ENCODE measurements at regions not wholly inside any gene's neighbourhood (a gene's known extent, or its start where the extent isn't known, plus 50 kb on each side); places are given as distances from the start of the nearest gene placed in this dataset.
"Not testable (repeated sequence)": the region's sequence is repeated elsewhere in the genome, so short reads cannot be mapped to it uniquely, and the experiment has no call there.

GRCh38 chr5:143619040-143619439 is 192.9 kb upstream of the HMHB1 start:
- DNase-seq, result no peak

- DNase-seq, result no peak
Measured at GRCh38 chr5:143618141-143618540, 193.8 kb upstream of the HMHB1 start.

GRCh38 chr5:143614831-143615230 is 197.1 kb upstream of the HMHB1 start:
- DNase-seq, result no peak

GRCh38 chr5:143613329-143613728 is 198.6 kb upstream of the HMHB1 start:
- no peak for DNase-seq

GRCh38 chr5:143610946-143611345 is 201.0 kb upstream of the HMHB1 start:
- no peak for DNase-seq

- DNase-seq, result no peak
Measured at GRCh38 chr5:143606043-143606752, 202.7 kb upstream of the NR3C1 start.

- no peak for DNase-seq
Measured at GRCh38 chr5:143605403-143606005, 202.0 kb upstream of the NR3C1 start.

- no peak for DNase-seq
Measured at GRCh38 chr5:143601917-143602333, 198.4 kb upstream of the NR3C1 start.

- no peak for DNase-seq
Measured at GRCh38 chr5:143601357-143601756, 197.9 kb upstream of the NR3C1 start.

GRCh38 chr5:143600396-143601075 is 197.1 kb upstream of the NR3C1 start:
- no peak for DNase-seq

- no peak for DNase-seq
Measured at GRCh38 chr5:143599474-143599873, 196.0 kb upstream of the NR3C1 start.

- no peak for DNase-seq
Measured at GRCh38 chr5:143596824-143597223, 193.3 kb upstream of the NR3C1 start.

- DNase-seq, result no peak
Measured at GRCh38 chr5:143594902-143595818, 191.7 kb upstream of the NR3C1 start.

GRCh38 chr5:143593723-143594122 is 190.2 kb upstream of the NR3C1 start:
- DNase-seq, result no peak

- no peak for DNase-seq
Measured at GRCh38 chr5:143592648-143593047, 189.2 kb upstream of the NR3C1 start.

- no peak for DNase-seq
Measured at GRCh38 chr5:143588933-143589662, 185.6 kb upstream of the NR3C1 start.

GRCh38 chr5:143588121-143588520 is 184.6 kb upstream of the NR3C1 start:
- DNase-seq, result not testable (repeated sequence)

GRCh38 chr5:143586781-143587362 is 183.4 kb upstream of the NR3C1 start:
- no peak for DNase-seq

GRCh38 chr5:143585970-143586369 is 182.5 kb upstream of the NR3C1 start:
- DNase-seq, result no peak

GRCh38 chr5:143583409-143583808 is 179.9 kb upstream of the NR3C1 start:
- DNase-seq, result no peak

- DNase-seq, result no peak
Measured at GRCh38 chr5:143582869-143583268, 179.4 kb upstream of the NR3C1 start.

GRCh38 chr5:143582176-143582575 is 178.7 kb upstream of the NR3C1 start:
- no peak for DNase-seq
